ENCODE measurements at regions not wholly inside any gene's neighbourhood (a gene's known extent, or its start where the extent isn't known, plus 50 kb on each side); places are given as distances from the start of the nearest gene placed in this dataset.

DNA sequence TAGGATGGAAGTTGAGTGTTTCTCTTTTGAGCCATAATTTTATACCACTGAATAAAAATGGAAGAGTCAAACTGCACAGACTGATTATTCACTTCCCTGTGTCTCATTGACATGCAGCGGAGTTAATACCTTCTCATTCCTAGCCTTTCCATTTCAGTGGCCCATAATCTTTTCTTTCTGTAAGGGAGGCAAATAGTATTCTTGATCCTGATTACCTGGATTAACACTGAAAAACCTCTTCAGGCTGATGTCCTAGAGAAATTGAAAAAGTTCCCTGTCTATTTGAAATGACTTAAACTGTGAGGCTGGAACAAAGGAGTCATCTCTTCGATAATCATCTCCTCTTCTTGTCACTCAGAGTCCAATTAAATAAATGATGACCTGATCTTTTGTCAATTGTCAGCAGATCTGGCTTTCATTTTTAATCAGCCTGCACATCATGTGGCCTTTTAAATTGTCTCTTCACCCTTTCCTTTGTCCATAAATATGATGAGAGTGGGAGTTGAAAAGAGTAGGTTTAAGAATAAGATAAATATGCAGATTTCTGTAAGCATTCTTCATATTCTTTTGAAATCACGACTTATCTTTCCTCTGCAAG is 713.0 kb downstream of the EPM2A start:
- DNase-seq (ENCODE audit: low spot score in 2 of 2), result no peak
- Histone ChIP-seq H3K27ac (no peak overlapping the region), H3K4me3 (no peak overlapping the region), H3K36me3 (no peaks in the 10 kb centered on the region), H3K9me3 (no peaks in the 10 kb centered on the region), H3K4me1 (no peaks in the 10 kb centered on the region), H3K27me3 (no peaks in the 10 kb centered on the region)
- TF ChIP-seq EP300 (IDR thresholded peaks at IDR 0.05) (no peak), POLR2AphosphoS5 (IDR thresholded peaks at IDR 0.05) (no peak), POLR2A (IDR thresholded peaks at IDR 0.05) (no peak)
- TF ChIP-seq, protein P1, sequence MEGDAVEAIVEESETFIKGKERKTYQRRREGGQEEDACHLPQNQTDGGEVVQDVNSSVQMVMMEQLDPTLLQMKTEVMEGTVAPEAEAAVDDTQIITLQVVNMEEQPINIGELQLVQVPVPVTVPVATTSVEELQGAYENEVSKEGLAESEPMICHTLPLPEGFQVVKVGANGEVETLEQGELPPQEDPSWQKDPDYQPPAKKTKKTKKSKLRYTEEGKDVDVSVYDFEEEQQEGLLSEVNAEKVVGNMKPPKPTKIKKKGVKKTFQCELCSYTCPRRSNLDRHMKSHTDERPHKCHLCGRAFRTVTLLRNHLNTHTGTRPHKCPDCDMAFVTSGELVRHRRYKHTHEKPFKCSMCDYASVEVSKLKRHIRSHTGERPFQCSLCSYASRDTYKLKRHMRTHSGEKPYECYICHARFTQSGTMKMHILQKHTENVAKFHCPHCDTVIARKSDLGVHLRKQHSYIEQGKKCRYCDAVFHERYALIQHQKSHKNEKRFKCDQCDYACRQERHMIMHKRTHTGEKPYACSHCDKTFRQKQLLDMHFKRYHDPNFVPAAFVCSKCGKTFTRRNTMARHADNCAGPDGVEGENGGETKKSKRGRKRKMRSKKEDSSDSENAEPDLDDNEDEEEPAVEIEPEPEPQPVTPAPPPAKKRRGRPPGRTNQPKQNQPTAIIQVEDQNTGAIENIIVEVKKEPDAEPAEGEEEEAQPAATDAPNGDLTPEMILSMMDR (IDR thresholded peaks at IDR 0.05), result no peak
- WGBS, result 56% methylated on average over 3 of the region's 3 CpGs

GRCh38 chr6:145023116-145023726 is 712.1 kb downstream of the EPM2A start:
- H3K27me3 ChIP-seq, result no peaks in the 10 kb centered on the region
- no peak overlapping the region for H3K27ac ChIP-seq
- H3K9me3 ChIP-seq, result no peaks in the 10 kb centered on the region
- TF ChIP-seq, protein P1 (IDR thresholded peaks at IDR 0.05), result no peak
- TF ChIP-seq POLR2AphosphoS5 (IDR thresholded peaks at IDR 0.05) (no peak), EP300 (IDR thresholded peaks at IDR 0.05) (no peak), POLR2A (IDR thresholded peaks at IDR 0.05) (no peak)
- H3K36me3 ChIP-seq, result no peaks in the 10 kb centered on the region
- no peak for DNase-seq (ENCODE audit: low spot score in 2 of 2)
- H3K4me1 ChIP-seq, result no peaks in the 10 kb centered on the region
- no peak overlapping the region for H3K4me3 ChIP-seq
- 89% methylated on average over 3 of the region's 3 CpGs for WGBS

GRCh38 chr6:145025488-145025887 is 709.8 kb downstream of the EPM2A start:
- Histone ChIP-seq H3K27ac (no peak overlapping the region), H3K9me3 (no peaks in the 10 kb centered on the region), H3K27me3 (no peaks in the 10 kb centered on the region), H3K4me3 (no peak overlapping the region), H3K36me3 (no peaks in the 10 kb centered on the region), H3K4me1 (no peaks in the 10 kb centered on the region)
- WGBS, result 72% methylated on average over 2 of the region's 2 CpGs
- no peak for TF ChIP-seq POLR2AphosphoS5 (IDR thresholded peaks at IDR 0.05)
- no peak for DNase-seq (ENCODE audit: low spot score in 2 of 2)

GRCh38 chr6:145026267-145026679 is 709.0 kb downstream of the EPM2A start:
- DNase-seq (ENCODE audit: low spot score in 2 of 2), result no peak
- Histone ChIP-seq H3K9me3 (no peaks in the 10 kb centered on the region), H3K27me3 (no peaks in the 10 kb centered on the region), H3K27ac (no peak overlapping the region), H3K4me3 (no peak overlapping the region), H3K4me1 (no peaks in the 10 kb centered on the region), H3K36me3 (no peaks in the 10 kb centered on the region)
- WGBS, result 79% methylated on average over 2 of the region's 2 CpGs
- no peak for TF ChIP-seq EP300 (IDR thresholded peaks at IDR 0.05)
- TF ChIP-seq, protein P1 (IDR thresholded peaks at IDR 0.05), result no peak
- no peak for TF ChIP-seq POLR2A (IDR thresholded peaks at IDR 0.05)
- TF ChIP-seq POLR2AphosphoS5 (IDR thresholded peaks at IDR 0.05), result no peak

DNA sequence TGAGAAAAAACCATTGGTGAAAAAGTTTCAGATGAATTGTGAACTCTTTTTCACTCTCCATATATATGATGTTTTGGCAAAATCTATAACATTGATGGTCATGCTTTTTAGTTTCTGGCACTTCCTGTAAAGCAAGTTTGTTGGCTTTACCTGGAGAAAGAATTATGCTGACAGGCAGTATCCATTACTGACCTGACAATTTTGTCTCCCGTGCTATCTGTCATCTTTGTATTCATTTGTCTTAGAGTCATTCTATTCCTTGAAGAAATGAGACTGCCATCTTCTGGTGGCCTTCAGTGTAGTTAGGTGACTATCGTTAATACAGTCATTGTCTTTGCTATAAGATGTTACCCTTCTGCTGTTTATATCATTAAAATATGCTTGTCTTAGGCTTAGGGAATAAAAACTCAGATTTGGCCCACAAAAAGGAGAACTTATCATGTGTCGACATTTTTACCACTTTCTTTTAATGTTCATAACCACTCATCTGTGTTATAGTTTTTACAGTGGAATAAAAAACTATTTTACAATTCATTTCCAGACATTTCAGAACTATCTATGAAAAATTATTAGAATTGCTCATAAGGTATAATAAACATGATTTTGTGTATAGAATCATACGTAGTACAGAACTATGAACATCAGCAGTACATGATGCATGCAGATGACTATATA is 707.0 kb downstream of the EPM2A start:
- DNase-seq (ENCODE audit: low spot score in 2 of 2), result no peak
- no peaks in the 10 kb centered on the region for H3K36me3 ChIP-seq
- 45% methylated on average over 4 of the region's 4 CpGs for WGBS
- H3K9me3 ChIP-seq, result no peaks in the 10 kb centered on the region
- H3K27ac ChIP-seq, result no peak overlapping the region
- H3K4me3 ChIP-seq, result no peak overlapping the region
- H3K4me1 ChIP-seq, result no peaks in the 10 kb centered on the region
- TF ChIP-seq EP300 (IDR thresholded peaks at IDR 0.05) (no peak), POLR2AphosphoS5 (IDR thresholded peaks at IDR 0.05) (no peak), POLR2A (IDR thresholded peaks at IDR 0.05) (no peak)
- TF ChIP-seq, protein P1 (IDR thresholded peaks at IDR 0.05), result no peak
- H3K27me3 ChIP-seq, result no peaks in the 10 kb centered on the region

Measured in suprapubic skin (tissue), 4 donors.